SK-N-SH (cell line): ENCODE measurements at regions not wholly inside any gene's neighbourhood (a gene's known extent, or its start where the extent isn't known, plus 50 kb on each side); places are given as distances from the start of the nearest gene placed in this dataset.

ENCODE experiments used
- CTCF ChIA-PET: fragments of 300-600, 350-600 bp; formaldehyde crosslinking; extraction: SDS; loops from one replicate; lab custom pipeline; 2021; lab: Yijun Ruan, JAX
- POLR2A ChIA-PET: fragments of 350-600 bp; sonication (Branson Sonifier 250); formaldehyde crosslinking; extraction: SDS; loops from one replicate; lab custom pipeline; 2020; ENCODE audit warnings: antibody characterized with exemption, inconsistent platforms; lab: Yijun Ruan, JAX
- DNase-seq: peaks from one replicate; pipeline ENCODE4 v3.0.0; 2012
- H2AFZ ChIP-seq: fragments of 200-600 bp; sonication (generic); 2 replicates; pipeline ENCODE4 v1.8.1; 2016; ENCODE audit warnings: antibody characterized with exemption, mild to moderate bottlenecking, low read depth
- H3F3A ChIP-seq: fragments of 200-600 bp; sonication (generic); replicated peaks from 2 replicates; pipeline ENCODE3; 2016; ENCODE audit warnings: antibody characterized with exemption, mild to moderate bottlenecking; ENCODE audit not compliant: insufficient read depth
- H3K27ac ChIP-seq, 2 experiments: fragments of 200-500 bp in 1 of 2; fragments of 200-600 bp in 1 of 2; sonication (Bioruptor generic) in 1 of 2; sonication (generic), shearing (Covaris generic) in 1 of 2; 2 replicates each; pipeline versions ENCODE4 v1.5.1 to v1.6.1; 2014 to 2016; ENCODE audit warnings: low read depth in 2 of 2, inconsistent platforms in 1 of 2, low read length in 1 of 2, mild to moderate bottlenecking in 1 of 2, mixed read lengths in 1 of 2
- H3K27me3 ChIP-seq: fragments of 200-600 bp; sonication (generic), shearing (Covaris generic); 2 replicates; pipeline ENCODE4 v1.6.1; 2016; ENCODE audit warnings: mixed run types; ENCODE audit not compliant: insufficient read depth
- H3K36me3 ChIP-seq, 2 experiments: fragments of 200-500 bp in 1 of 2; fragments of 200-600 bp in 1 of 2; sonication (Bioruptor generic) in 1 of 2; sonication (generic) in 1 of 2; replicated peaks in 1 of 2; 2 replicates each; pipeline versions ENCODE3 to v1.5.1; 2014 to 2016; ENCODE audit warnings: low read length in 1 of 2, mild to moderate bottlenecking in 1 of 2; ENCODE audit not compliant: insufficient read depth in 2 of 2, control insufficient read depth in 1 of 2
- H3K4me1 ChIP-seq, 2 experiments: fragments of 200-500 bp in 1 of 2; fragments of 200-600 bp in 1 of 2; sonication (Bioruptor generic) in 1 of 2; sonication (generic), shearing (Covaris generic) in 1 of 2; 2 replicates each; pipeline versions ENCODE4 v1.5.1 to v1.6.1; 2014 to 2016; ENCODE audit warnings: low read depth in 1 of 2, low read length in 1 of 2, mixed run types in 1 of 2; ENCODE audit not compliant: insufficient read depth in 2 of 2, control insufficient read depth in 1 of 2
- H3K4me2 ChIP-seq: fragments of 200-600 bp; sonication (generic), shearing (Covaris generic); 2 replicates; pipeline ENCODE4 v1.6.1; 2017; ENCODE audit warnings: mixed run types
- H3K4me3 ChIP-seq, 2 experiments: fragments of 200-500 bp in 1 of 2; fragments of 200-600 bp in 1 of 2; sonication (Bioruptor generic) in 1 of 2; sonication (generic), shearing (Covaris generic) in 1 of 2; 2 replicates each; pipeline versions ENCODE4 v1.5.1 to v1.8.1; 2014 to 2016; ENCODE audit warnings: low read depth in 2 of 2, inconsistent platforms in 1 of 2, low read length in 1 of 2, mild to moderate bottlenecking in 1 of 2, mixed read lengths in 1 of 2, moderate library complexity in 1 of 2
- H3K79me2 ChIP-seq: fragments of 200-600 bp; sonication (generic); 2 replicates; pipeline ENCODE4 v1.8.1; 2017; ENCODE audit warnings: mild to moderate bottlenecking; ENCODE audit not compliant: insufficient read depth
- H3K9ac ChIP-seq: fragments of 200-600 bp; sonication (generic); 2 replicates; pipeline ENCODE4 v1.6.1; 2017; ENCODE audit warnings: mixed run types
- H3K9me2 ChIP-seq: fragments of 200-600 bp; sonication (generic); 2 replicates; pipeline ENCODE4 v1.6.1; 2017; ENCODE audit warnings: mixed run types
- H3K9me3 ChIP-seq: fragments of 200-600 bp; sonication (generic); 2 replicates; pipeline ENCODE4 v1.6.1; 2017; ENCODE audit warnings: mixed run types, mild to moderate bottlenecking, moderate library complexity
- H4K20me1 ChIP-seq: fragments of 200-600 bp; sonication (generic); 2 replicates; pipeline ENCODE4 v1.6.1; 2017; ENCODE audit warnings: mild to moderate bottlenecking, mixed run types; ENCODE audit not compliant: insufficient read depth
- CHD2 ChIP-seq: fragments of 150-350 bp; IDR thresholded peaks from 2 replicates; pipeline ENCODE4 v1.6.1; 2018; ENCODE audit warnings: low read length; ENCODE audit not compliant: partially characterized antibody
- CTCF ChIP-seq: fragments of 200-600 bp; sonication (generic); IDR thresholded peaks from 2 replicates; pipeline ENCODE4 v1.6.1; 2017; ENCODE audit warnings: antibody characterized with exemption, mild to moderate bottlenecking, moderate library complexity
- EZH2phosphoT487 ChIP-seq: fragments of 200-600 bp; sonication (generic); IDR thresholded peaks from 2 replicates; pipeline ENCODE4 v1.6.1; 2017; ENCODE audit warnings: low read depth, mixed run types, mild to moderate bottlenecking, antibody characterized with exemption, moderate library complexity, borderline replicate concordance
- FOSL2 ChIP-seq: IDR thresholded peaks from 2 replicates; pipeline ENCODE4 v1.4.0; 2012; ENCODE audit warnings: low read depth, mild to moderate bottlenecking, moderate library complexity, borderline replicate concordance
- FOXJ3 ChIP-seq: sonication (generic); formaldehyde crosslinking; IDR thresholded peaks from 2 replicates; pipeline ENCODE4 v1.5.1; 2020; ENCODE audit warnings: mild to moderate bottlenecking, missing genetic modification reagents
- FOXM1 ChIP-seq: IDR thresholded peaks from 2 replicates; pipeline ENCODE4 v1.4.0; 2012; ENCODE audit warnings: low read depth, mild to moderate bottlenecking
- GABPA ChIP-seq: IDR thresholded peaks from 2 replicates; pipeline ENCODE4 v1.4.0; 2012; ENCODE audit warnings: low read depth, mild to moderate bottlenecking
- JUND ChIP-seq: IDR thresholded peaks from 2 replicates; pipeline ENCODE4 v1.4.0; 2012
- MAX ChIP-seq: IDR thresholded peaks from 2 replicates; pipeline ENCODE4 v1.4.0; 2012; ENCODE audit warnings: low read depth
- MEF2A ChIP-seq: IDR thresholded peaks from 2 replicates; pipeline ENCODE4 v1.4.0; 2012; ENCODE audit warnings: low read depth, borderline replicate concordance
- PBX3 ChIP-seq: IDR thresholded peaks from 2 replicates; pipeline ENCODE4; 2012
- POLR2AphosphoS5 ChIP-seq: IDR thresholded peaks from 2 replicates; pipeline ENCODE4 v1.6.1; 2012; ENCODE audit warnings: low read depth, low read length
- RAD21 ChIP-seq: IDR thresholded peaks from 2 replicates; pipeline ENCODE4 v1.6.1; 2012; ENCODE audit warnings: mild to moderate bottlenecking, low read length
- REST ChIP-seq: IDR thresholded peaks from 2 replicates; pipeline ENCODE4 v1.6.1; 2012; ENCODE audit warnings: mild to moderate bottlenecking, low read depth, low read length, moderate library complexity
- RFX5 ChIP-seq: IDR thresholded peaks from 2 replicates; pipeline ENCODE4 v1.6.1; 2012; ENCODE audit warnings: mild to moderate bottlenecking, improper control_type of control experiment, low read length
- SIN3A ChIP-seq: IDR thresholded peaks from 2 replicates; pipeline ENCODE4 v1.6.1; 2012; ENCODE audit warnings: low read depth, mild to moderate bottlenecking, low read length, moderate library complexity, borderline replicate concordance
- TEAD4 ChIP-seq: IDR thresholded peaks from 2 replicates; pipeline ENCODE4 v1.4.0; 2012; ENCODE audit warnings: mild to moderate bottlenecking, borderline replicate concordance; ENCODE audit not compliant: insufficient read depth
- USF1 ChIP-seq: IDR thresholded peaks from 2 replicates; pipeline ENCODE4 v1.4.0; 2012; ENCODE audit warnings: low read depth, borderline replicate concordance
- WGBS: methylation state at CpG from one replicate; pipeline ENCODE4 v1.1.6; 2017; ENCODE audit warnings: low lambda C conversion rate; 5-methylcytosine and 5-hydroxymethylcytosine counted together

GRCh38 chr2:13050764-13051163, 334.0 kb downstream of the TRIB2 start:
- H3K4me1 ChIP-seq = no peaks in the 10 kb centered on the region
- no peak for DNase-seq
- H3K4me3 ChIP-seq = no peak overlapping the region
- no peak overlapping the region for H3K9ac ChIP-seq
- POLR2A ChIA-PET = no interaction called here
- H3K9me3 ChIP-seq = no peaks in the 10 kb centered on the region
- CTCF ChIA-PET = no interaction called here
- TF ChIP-seq SIN3A (no peak), FOXM1 (no peak), MAX (no peak), CTCF (no peak), POLR2AphosphoS5 (no peak), EZH2phosphoT487 (no peak), TEAD4 (no peak), JUND (no peak)
- no peaks in the 10 kb centered on the region for H4K20me1 ChIP-seq
- H3K4me2 ChIP-seq = no peak overlapping the region
- no peaks in the 10 kb centered on the region for H3F3A ChIP-seq
- H3K36me3 ChIP-seq = no peaks in the 10 kb centered on the region
- no peaks in the 10 kb centered on the region for H3K79me2 ChIP-seq
- H3K27me3 ChIP-seq = no peaks in the 10 kb centered on the region
- no peak overlapping the region for H3K27ac ChIP-seq
- no peaks in the 10 kb centered on the region for H3K9me2 ChIP-seq
- no peak overlapping the region for H2AFZ ChIP-seq

- Histone ChIP-seq H3K4me3 (no peak overlapping the region), H2AFZ (no peak overlapping the region), H3K36me3 (no peaks in the 10 kb centered on the region), H3F3A (no peaks in the 10 kb centered on the region), H3K79me2 (no peaks in the 10 kb centered on the region), H3K4me2 (no peak overlapping the region), H3K9me3 (no peaks in the 10 kb centered on the region), H4K20me1 (no peaks in the 10 kb centered on the region), H3K9me2 (no peaks in the 10 kb centered on the region), H3K4me1 (no peaks in the 10 kb centered on the region), H3K27me3 (no peaks in the 10 kb centered on the region), H3K9ac (no peak overlapping the region), H3K27ac (no peak overlapping the region)
- 30% methylated on average over 4 of the region's 4 CpGs for WGBS
- ChIA-PET POLR2A (no interaction called here), CTCF (interaction anchor here (1.0 to 1.8 kb wide), 5 partner anchors 9 to 336 kb away, joined by 3 to 6 read pairs (median 3); no protein-coding TSS in a partner anchor)
- no peak for DNase-seq
- no peak for TF ChIP-seq REST
- no peak for TF ChIP-seq MEF2A
- TF ChIP-seq GABPA = no peak
- TF ChIP-seq FOXJ3 = no peak
- TF ChIP-seq RAD21 = no peak
- TF ChIP-seq JUND = no peak
- no peak for TF ChIP-seq CHD2
- TF ChIP-seq RFX5 = no peak
- TF ChIP-seq FOSL2 = no peak
- TF ChIP-seq PBX3 = no peak
- no peak for TF ChIP-seq CTCF
- no peak for TF ChIP-seq TEAD4
- TF ChIP-seq POLR2AphosphoS5 = no peak
- no peak for TF ChIP-seq USF1
- no peak for TF ChIP-seq EZH2phosphoT487
Observed at GRCh38 chr2:13052547-13052946, 335.8 kb downstream of the TRIB2 start.
